Stimulated activated CD4-positive, alpha-beta T cell treated with anti-CD3 and anti-CD28 coated beads, TNF-alpha, amount 100 ng/mL, for 48 hours (primary cell): ENCODE measurements at regions not wholly inside any gene's neighbourhood (a gene's known extent, or its start where the extent isn't known, plus 50 kb on each side); places are given as distances from the start of the nearest gene placed in this dataset.

Experiments
- DNase-seq, 3 donors: peaks; one replicate each; pipeline ENCODE4 v3.0.0-alpha.2; 2020; ENCODE audit warnings: low read depth in 3 of 3

- no peak for DNase-seq
Measured at GRCh38 chr4:74613266-74613665, 168.3 kb downstream of the AREG start.

GRCh38 chr4:74615411-74615810 lies 170.5 kb downstream of the AREG start:
- DNase-seq: no peak

- no peak for DNase-seq
Measured at GRCh38 chr4:74618166-74618565, 173.2 kb downstream of the AREG start.

- no peak for DNase-seq
Measured at GRCh38 chr4:74618659-74619058, 173.7 kb downstream of the AREG start.

GRCh38 chr4:74619931-74620702 lies 174.2 kb downstream of the BTC start:
- DNase-seq: no peak

GRCh38 chr4:74621616-74622015 lies 172.7 kb downstream of the BTC start:
- DNase-seq: no peak

- no peak for DNase-seq
Measured at GRCh38 chr4:74623041-74623440, 171.3 kb downstream of the BTC start.

- DNase-seq: no peak
Measured at GRCh38 chr4:74624351-74625151, 169.8 kb downstream of the BTC start.

GRCh38 chr4:74625981-74626380 lies 168.3 kb downstream of the BTC start:
- DNase-seq: no peak

GRCh38 chr4:74627093-74627492 lies 167.2 kb downstream of the BTC start:
- DNase-seq: no peak

GRCh38 chr4:74627504-74627903 lies 166.8 kb downstream of the BTC start:
- no peak for DNase-seq

GRCh38 chr4:74628852-74629620 lies 165.3 kb downstream of the BTC start:
- no peak for DNase-seq

- no peak for DNase-seq
Measured at GRCh38 chr4:74630551-74630950, 163.8 kb downstream of the BTC start.

- DNase-seq: no peak
Measured at GRCh38 chr4:74631338-74631737, 163.0 kb downstream of the BTC start.

GRCh38 chr4:74631988-74632387 lies 162.3 kb downstream of the BTC start:
- DNase-seq: no peak

GRCh38 chr4:74632634-74633033 lies 161.7 kb downstream of the BTC start:
- peak; percentile 2 to 21 (median 17) for DNase-seq

GRCh38 chr4:74635074-74635473 lies 159.2 kb downstream of the BTC start:
- DNase-seq: no peak

- no peak for DNase-seq
Measured at GRCh38 chr4:74635490-74636123, 158.7 kb downstream of the BTC start.

GRCh38 chr4:74638001-74638400 lies 156.3 kb downstream of the BTC start:
- DNase-seq: no peak

GRCh38 chr4:74638689-74639088 lies 155.6 kb downstream of the BTC start:
- DNase-seq: no peak

- no peak for DNase-seq
Measured at GRCh38 chr4:74640111-74640903, 154.0 kb downstream of the BTC start.
